Vagina (tissue), 2 donors: ENCODE measurements at regions not wholly inside any gene's neighbourhood (a gene's known extent, or its start where the extent isn't known, plus 50 kb on each side); places are given as distances from the start of the nearest gene placed in this dataset.
"Not testable (repeated sequence)": the region's sequence is repeated elsewhere in the genome, so short reads cannot be mapped to it uniquely, and the experiment has no call there.

ENCODE experiments used
- DNase-seq, 2 donors: peaks; one replicate each; pipeline ENCODE4 v3.0.0-alpha.2; 2017; ENCODE audit errors: extremely low spot score in 2 of 2
- H3K27ac ChIP-seq: fragments of 200-600 bp; sonication (generic); one replicate; pipeline ENCODE4 v1.5.1; 2019
- H3K27me3 ChIP-seq: fragments of 200-600 bp; sonication (generic); one replicate; pipeline ENCODE4 v1.5.1; 2019
- H3K36me3 ChIP-seq, 2 donors: fragments of 200-600 bp; sonication (generic); one replicate each; pipeline ENCODE4 v1.5.1; 2017 to 2019
- H3K4me1 ChIP-seq: fragments of 200-600 bp; sonication (generic); one replicate; pipeline ENCODE4 v1.5.1; 2019
- H3K4me3 ChIP-seq, 2 donors: fragments of 200-600 bp; sonication (generic); 1 replicate in 1 of 2; 2 replicates in 1 of 2; pipeline ENCODE4 v1.5.1; 2016 to 2019
- H3K9me3 ChIP-seq: fragments of 200-600 bp; sonication (generic); one replicate; pipeline ENCODE4 v1.5.1; 2019
- POLR2A ChIP-seq, 2 donors: fragments of 450-650 bp; IDR thresholded peaks; one replicate each; pipeline ENCODE4 v1.6.1; 2017; ENCODE audit warnings: antibody characterized with exemption in 2 of 2, mild to moderate bottlenecking in 2 of 2, moderate library complexity in 2 of 2
- POLR2AphosphoS5 ChIP-seq, 2 donors: sonication (generic); formaldehyde crosslinking; IDR thresholded peaks; one replicate each; pipeline ENCODE4 v1.9.0; 2017; ENCODE audit warnings: antibody characterized with exemption in 2 of 2, mild to moderate bottlenecking in 2 of 2, low read depth in 1 of 2; ENCODE audit not compliant: insufficient read depth in 1 of 2
- intact Hi-C: fragments of 100-400 bp; cut with DNase I; formaldehyde crosslinking; loops from one replicate; pipeline ENCODE4 v1.15.1; 2023
- TF ChIP-seq, protein P1 (sequence below), 3 experiments: fragments of 450-650 bp in 2 of 3; fragments of 200-600 bp in 1 of 3; sonication (generic) in 1 of 3; IDR thresholded peaks; one replicate each; pipeline ENCODE4 v1.5.1; 2017 to 2019; ENCODE audit warnings: antibody characterized with exemption in 3 of 3, mild to moderate bottlenecking in 2 of 3, moderate library complexity in 2 of 3

GRCh38 chr2:104945866-104946265 is 92.0 kb downstream of the POU3F3 start:
- no peaks in the 10 kb centered on the region for H3K36me3 ChIP-seq
- no peaks in the 10 kb centered on the region for H3K9me3 ChIP-seq
- no peaks in the 10 kb centered on the region for H3K4me1 ChIP-seq
- no peak overlapping the region for H3K4me3 ChIP-seq
- intact Hi-C loops: no loop called here
- TF ChIP-seq POLR2A (IDR thresholded peaks at IDR 0.05): no peak
- no peak for TF ChIP-seq POLR2AphosphoS5 (IDR thresholded peaks at IDR 0.05; ENCODE audit: insufficient read depth in 1 of 2, low read depth in 1 of 2)
- TF ChIP-seq, protein P1, sequence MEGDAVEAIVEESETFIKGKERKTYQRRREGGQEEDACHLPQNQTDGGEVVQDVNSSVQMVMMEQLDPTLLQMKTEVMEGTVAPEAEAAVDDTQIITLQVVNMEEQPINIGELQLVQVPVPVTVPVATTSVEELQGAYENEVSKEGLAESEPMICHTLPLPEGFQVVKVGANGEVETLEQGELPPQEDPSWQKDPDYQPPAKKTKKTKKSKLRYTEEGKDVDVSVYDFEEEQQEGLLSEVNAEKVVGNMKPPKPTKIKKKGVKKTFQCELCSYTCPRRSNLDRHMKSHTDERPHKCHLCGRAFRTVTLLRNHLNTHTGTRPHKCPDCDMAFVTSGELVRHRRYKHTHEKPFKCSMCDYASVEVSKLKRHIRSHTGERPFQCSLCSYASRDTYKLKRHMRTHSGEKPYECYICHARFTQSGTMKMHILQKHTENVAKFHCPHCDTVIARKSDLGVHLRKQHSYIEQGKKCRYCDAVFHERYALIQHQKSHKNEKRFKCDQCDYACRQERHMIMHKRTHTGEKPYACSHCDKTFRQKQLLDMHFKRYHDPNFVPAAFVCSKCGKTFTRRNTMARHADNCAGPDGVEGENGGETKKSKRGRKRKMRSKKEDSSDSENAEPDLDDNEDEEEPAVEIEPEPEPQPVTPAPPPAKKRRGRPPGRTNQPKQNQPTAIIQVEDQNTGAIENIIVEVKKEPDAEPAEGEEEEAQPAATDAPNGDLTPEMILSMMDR (IDR thresholded peaks at IDR 0.05): no peak
- H3K27me3 ChIP-seq: no peaks in the 10 kb centered on the region
- no peak overlapping the region for H3K27ac ChIP-seq
- no peak for DNase-seq

- H3K36me3 ChIP-seq, H3K4me3 ChIP-seq, DNase-seq, H3K9me3 ChIP-seq, H3K4me1 ChIP-seq, intact Hi-C loops, H3K27ac ChIP-seq, H3K27me3 ChIP-seq: not testable (repeated sequence)
These were observed 90.4 kb upstream of the MRPS9 start for GRCh38 chr2:104947456-104947855.

- H3K4me1 ChIP-seq: no peaks in the 10 kb centered on the region
- H3K27ac ChIP-seq: no peak overlapping the region
- intact Hi-C loops: no loop called here
- no peaks in the 10 kb centered on the region for H3K27me3 ChIP-seq
- H3K36me3 ChIP-seq: no peaks in the 10 kb centered on the region
- H3K4me3 ChIP-seq: no peak overlapping the region
- no peak for DNase-seq
- no peak for TF ChIP-seq POLR2AphosphoS5 (IDR thresholded peaks at IDR 0.05; ENCODE audit: insufficient read depth in 1 of 2, low read depth in 1 of 2)
- TF ChIP-seq POLR2A (IDR thresholded peaks at IDR 0.05): no peak
- no peaks in the 10 kb centered on the region for H3K9me3 ChIP-seq
These were observed 84.9 kb upstream of the MRPS9 start for GRCh38 chr2:104952976-104953375.

GRCh38 chr2:104965900-104966299 is 72.0 kb upstream of the MRPS9 start:
- intact Hi-C loops: no loop called here
- Histone ChIP-seq H3K4me3 (no peak overlapping the region), H3K4me1 (no peaks in the 10 kb centered on the region), H3K27ac (no peak overlapping the region), H3K9me3 (no peaks in the 10 kb centered on the region), H3K27me3 (no peaks in the 10 kb centered on the region), H3K36me3 (no peaks in the 10 kb centered on the region)
- TF ChIP-seq POLR2A (IDR thresholded peaks at IDR 0.05) (no peak), POLR2AphosphoS5 (IDR thresholded peaks at IDR 0.05; ENCODE audit: insufficient read depth in 1 of 2, low read depth in 1 of 2) (no peak)
- TF ChIP-seq, protein P1 (IDR thresholded peaks at IDR 0.05): no peak
- no peak for DNase-seq

GRCh38 chr2:104969564-104969963 is 68.3 kb upstream of the MRPS9 start:
- no peaks in the 10 kb centered on the region for H3K4me1 ChIP-seq
- H3K36me3 ChIP-seq: no peaks in the 10 kb centered on the region
- no peaks in the 10 kb centered on the region for H3K9me3 ChIP-seq
- DNase-seq: no peak
- no peaks in the 10 kb centered on the region for H3K27me3 ChIP-seq
- no peak overlapping the region for H3K27ac ChIP-seq
- intact Hi-C loops: no loop called here
- no peak overlapping the region for H3K4me3 ChIP-seq
- TF ChIP-seq, protein P1 (IDR thresholded peaks at IDR 0.05): no peak
- TF ChIP-seq POLR2AphosphoS5 (IDR thresholded peaks at IDR 0.05; ENCODE audit: insufficient read depth in 1 of 2, low read depth in 1 of 2) (no peak), POLR2A (IDR thresholded peaks at IDR 0.05) (no peak)

GRCh38 chr2:104975371-104975770 is 62.5 kb upstream of the MRPS9 start:
- no peak for TF ChIP-seq POLR2AphosphoS5 (IDR thresholded peaks at IDR 0.05; ENCODE audit: insufficient read depth in 1 of 2, low read depth in 1 of 2)
- no peak for TF ChIP-seq POLR2A (IDR thresholded peaks at IDR 0.05)
- TF ChIP-seq, protein P1 (IDR thresholded peaks at IDR 0.05): no peak
- Histone ChIP-seq H3K4me3 (no peak overlapping the region), H3K9me3 (no peaks in the 10 kb centered on the region), H3K4me1 (no peaks in the 10 kb centered on the region), H3K27me3 (no peaks in the 10 kb centered on the region), H3K36me3 (no peaks in the 10 kb centered on the region), H3K27ac (no peak overlapping the region)
- DNase-seq: no peak
- intact Hi-C loops: no loop called here
